Adrenal gland (tissue), 9 donors: ENCODE measurements at regions not wholly inside any gene's neighbourhood (a gene's known extent, or its start where the extent isn't known, plus 50 kb on each side); places are given as distances from the start of the nearest gene placed in this dataset.
"Not testable (repeated sequence)": the region's sequence is repeated elsewhere in the genome, so short reads cannot be mapped to it uniquely, and the experiment has no call there.

Source experiments
- DNase-seq, 7 donors: peaks; one replicate each; pipeline ENCODE4 v3.0.0-alpha.2; 2019 to 2020
- H3K27ac ChIP-seq, 5 donors: fragments of 200-600 bp; sonication (generic) in 4 of 5; 1 replicate in 3 of 5; 2 replicates in 2 of 5; pipeline versions ENCODE4 v1.5.1 to v1.8.0; 2016 to 2020; ENCODE audit warnings: mild to moderate bottlenecking in 1 of 5
- H3K27me3 ChIP-seq: fragments of 200-600 bp; 2 replicates; pipeline ENCODE4 v1.8.0; 2021
- H3K36me3 ChIP-seq, 2 donors: fragments of 200-600 bp; replicated peaks in 1 of 2; 1 replicate in 1 of 2; 2 replicates in 1 of 2; pipeline versions ENCODE4 v1.5.1 to v1.8.0; 2018 to 2022
- H3K4me1 ChIP-seq, 2 donors: fragments of 200-600 bp; replicated peaks in 1 of 2; 1 replicate in 1 of 2; 2 replicates in 1 of 2; pipeline versions ENCODE4 v1.5.1 to v1.8.0; 2018 to 2021
- H3K4me3 ChIP-seq, 4 donors: fragments of 200-600 bp; sonication (generic) in 3 of 4; one replicate each; pipeline ENCODE4 v1.5.1; 2016 to 2018
- H3K9me3 ChIP-seq, 3 donors: fragments of 200-600 bp; sonication (generic) in 1 of 3; replicated peaks in 1 of 3; 1 replicate in 2 of 3; 2 replicates in 1 of 3; pipeline versions ENCODE4 v1.5.1 to v1.8.0; 2016 to 2021
- CTCF ChIP-seq, 6 experiments: fragments of 450-650 bp in 4 of 6; fragments of 200-600 bp in 2 of 6; sonication (generic) in 1 of 6; IDR thresholded peaks; 1 replicate in 5 of 6; 2 replicates in 1 of 6; pipeline versions ENCODE4 v1.5.1 to v1.8.0; 2016 to 2021; ENCODE audit warnings: antibody characterized with exemption in 6 of 6, mild to moderate bottlenecking in 2 of 6, moderate library complexity in 1 of 6
- POLR2A ChIP-seq, 2 donors: fragments of 450-650 bp; IDR thresholded peaks; one replicate each; pipeline ENCODE4 v1.6.1; 2017; ENCODE audit warnings: antibody characterized with exemption in 2 of 2, mild to moderate bottlenecking in 2 of 2, moderate library complexity in 1 of 2
- WGBS, 4 donors: extraction: QIAGEN DNeasy Blood & Tissue Kit in 2 of 4; methylation state at CpG; one replicate each; pipeline versions ENCODE4 v1.1.5 to v1.1.7; 2013 to 2017; 5-methylcytosine and 5-hydroxymethylcytosine counted together
- intact Hi-C, 2 donors: fragments of 100-400 bp; cut with DNase I; formaldehyde crosslinking; loops; one replicate each; pipeline versions ENCODE4 v1.14.1 to v1.15.0; 2022 to 2023
- donor health status: healthy with polysubstance abuse.
- donor health status: Bipolar disorder and iron deficiency.
- donor health status: DM: yes; HTN: yes; CAD: no.
- donor health status: DM: no; HTN: no; CAD: no.
- donor health status: DM: no; HTN: no; CAD: no.

- Histone ChIP-seq H3K27ac (no peak overlapping the region), H3K4me3 (no peak overlapping the region), H3K36me3 (no peaks in the 10 kb centered on the region), H3K4me1 (no peaks in the 10 kb centered on the region), H3K9me3 (no peaks in the 10 kb centered on the region), H3K27me3 (no peaks in the 10 kb centered on the region)
- DNase-seq = no peak
- WGBS, 4 donors = 52 to 74% (median 65%) methylated on average over 2 of the region's 2 CpGs
- intact Hi-C loops = no loop called here
- TF ChIP-seq CTCF (IDR thresholded peaks at IDR 0.05) (no peak), POLR2A (IDR thresholded peaks at IDR 0.05) (no peak)
Observed at GRCh38 chr2:55805686-55806085, 112.0 kb upstream of the PNPT1 start.

GRCh38 chr2:55804535-55804934 is 110.9 kb upstream of the PNPT1 start:
- intact Hi-C loops = no loop called here
- Histone ChIP-seq H3K4me3 (no peak overlapping the region), H3K27ac (no peak overlapping the region), H3K27me3 (no peaks in the 10 kb centered on the region), H3K4me1 (no peaks in the 10 kb centered on the region), H3K9me3 (no peaks in the 10 kb centered on the region), H3K36me3 (no peaks in the 10 kb centered on the region)
- DNase-seq = no peak
- TF ChIP-seq POLR2A (IDR thresholded peaks at IDR 0.05) (no peak), CTCF (IDR thresholded peaks at IDR 0.05) (no peak)
- WGBS, 4 donors = 34 to 41% (median 37%) methylated on average over 6 of the region's 6 CpGs

- Histone ChIP-seq H3K4me1 (no peaks in the 10 kb centered on the region), H3K36me3 (no peaks in the 10 kb centered on the region), H3K27ac (no peak overlapping the region), H3K4me3 (no peak overlapping the region), H3K9me3 (no peaks in the 10 kb centered on the region), H3K27me3 (no peaks in the 10 kb centered on the region)
- TF ChIP-seq CTCF (IDR thresholded peaks at IDR 0.05) (no peak), POLR2A (IDR thresholded peaks at IDR 0.05) (no peak)
- intact Hi-C loops = no loop called here
- DNase-seq = no peak
- WGBS, 4 donors = 66 to 92% (median 86%) methylated on average over 2 of the region's 2 CpGs
Observed at GRCh38 chr2:55802067-55802466, 108.4 kb upstream of the PNPT1 start.

GRCh38 chr2:55801436-55801835 is 107.8 kb upstream of the PNPT1 start:
- H3K4me3 ChIP-seq = no peak overlapping the region
- no peaks in the 10 kb centered on the region for H3K4me1 ChIP-seq
- H3K9me3 ChIP-seq = no peaks in the 10 kb centered on the region
- 77 to 84% (median 80%) methylated on average over 1 of the region's 1 CpG for WGBS, 4 donors
- no peak for DNase-seq
- intact Hi-C loops = no loop called here
- H3K27ac ChIP-seq = no peak overlapping the region
- TF ChIP-seq POLR2A (IDR thresholded peaks at IDR 0.05) (no peak), CTCF (IDR thresholded peaks at IDR 0.05) (no peak)
- H3K36me3 ChIP-seq = no peaks in the 10 kb centered on the region
- no peaks in the 10 kb centered on the region for H3K27me3 ChIP-seq

GRCh38 chr2:55799624-55800023 is 106.0 kb upstream of the PNPT1 start:
- H3K9me3 ChIP-seq, H3K36me3 ChIP-seq, H3K4me3 ChIP-seq, H3K27ac ChIP-seq, H3K27me3 ChIP-seq, DNase-seq, H3K4me1 ChIP-seq, intact Hi-C loops: not testable (repeated sequence)
- WGBS, 4 donors = 88 to 96% (median 92%) methylated on average over 14 of the region's 14 CpGs
